GM13976 (cell line): ENCODE measurements at regions not wholly inside any gene's neighbourhood (a gene's known extent, or its start where the extent isn't known, plus 50 kb on each side); places are given as distances from the start of the nearest gene placed in this dataset.

Experiments used
- DNase-seq: peaks from one replicate; pipeline ENCODE4 v3.0.0; 2012; ENCODE audit warnings: low spot score
- CTCF ChIP-seq: IDR thresholded peaks from 2 replicates; pipeline ENCODE4 v1.5.1; 2012; ENCODE audit warnings: borderline replicate concordance, mild to moderate bottlenecking; ENCODE audit not compliant: insufficient read depth; ENCODE audit errors: extremely low read depth, missing control alignments, control extremely low read depth
- in situ Hi-C: fragments of 300-500 bp; cut with MboI; formaldehyde crosslinking; loops from one replicate; pipeline ENCODE4 v1.12.0; 2022; ENCODE audit warnings: low sequenced_read_pairs, mixed read lengths, inconsistent platforms; ENCODE audit not compliant: unreplicated experiment

DNA sequence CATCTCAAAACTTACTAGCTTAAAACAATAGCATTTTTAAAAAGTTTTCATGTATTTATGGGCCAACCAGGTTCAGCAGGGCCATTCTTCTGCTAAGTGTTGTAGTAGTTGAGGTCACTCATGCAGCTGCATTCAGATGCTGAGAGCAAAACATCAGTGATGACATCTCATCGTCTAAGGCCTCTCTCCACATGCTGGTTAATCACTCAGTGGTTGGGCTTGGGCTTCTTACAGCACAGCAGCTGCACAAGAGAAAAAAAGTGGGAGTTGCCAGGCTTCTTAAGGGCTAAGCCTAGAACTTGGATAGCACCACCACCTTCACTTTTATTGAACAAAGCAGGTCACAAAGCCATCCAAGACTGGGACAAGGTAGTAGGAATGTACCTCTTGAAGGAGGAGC is 190.3 kb downstream of the IRS1 start:
- DNase-seq, result no peak
- TF ChIP-seq CTCF, result no peak

GRCh38 chr2:226608451-226608850 is 191.2 kb downstream of the IRS1 start:
- in situ Hi-C loops, result no loop called here
- no peak for TF ChIP-seq CTCF
- no peak for DNase-seq

More for the DNA sequence above, 190.3 kb downstream of the IRS1 start:
- in situ Hi-C loops, result no loop called here

DNA sequence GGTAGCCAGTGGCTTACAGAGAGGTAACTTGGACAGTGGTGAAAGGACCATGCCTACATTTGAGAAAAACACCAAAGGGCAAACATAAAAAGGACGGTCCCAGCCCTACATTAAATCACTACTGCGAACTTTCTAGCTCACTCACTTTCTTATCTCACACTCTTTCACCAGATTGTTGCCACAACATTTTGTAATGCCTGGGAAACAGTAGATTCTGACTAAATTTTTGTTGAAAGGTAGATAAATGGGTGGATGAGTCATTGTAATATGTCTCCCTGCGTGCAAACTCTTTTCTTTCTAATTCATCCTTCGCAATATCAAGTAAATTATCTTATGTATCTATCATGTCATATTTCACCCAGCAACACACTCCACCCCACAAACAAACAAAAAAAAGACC is 192.2 kb downstream of the IRS1 start:
- no peak for TF ChIP-seq CTCF

GRCh38 chr2:226605642-226606041 is 194.0 kb downstream of the IRS1 start:
- in situ Hi-C loops, result no loop called here
- DNase-seq, result no peak
- TF ChIP-seq CTCF, result no peak

More for the DNA sequence above, 192.2 kb downstream of the IRS1 start:
- in situ Hi-C loops, result no loop called here
- DNase-seq, result no peak

GRCh38 chr2:226603606-226604005 is 196.0 kb downstream of the IRS1 start:
- in situ Hi-C loops, result no loop called here
- no peak for TF ChIP-seq CTCF
- DNase-seq, result no peak

DNA sequence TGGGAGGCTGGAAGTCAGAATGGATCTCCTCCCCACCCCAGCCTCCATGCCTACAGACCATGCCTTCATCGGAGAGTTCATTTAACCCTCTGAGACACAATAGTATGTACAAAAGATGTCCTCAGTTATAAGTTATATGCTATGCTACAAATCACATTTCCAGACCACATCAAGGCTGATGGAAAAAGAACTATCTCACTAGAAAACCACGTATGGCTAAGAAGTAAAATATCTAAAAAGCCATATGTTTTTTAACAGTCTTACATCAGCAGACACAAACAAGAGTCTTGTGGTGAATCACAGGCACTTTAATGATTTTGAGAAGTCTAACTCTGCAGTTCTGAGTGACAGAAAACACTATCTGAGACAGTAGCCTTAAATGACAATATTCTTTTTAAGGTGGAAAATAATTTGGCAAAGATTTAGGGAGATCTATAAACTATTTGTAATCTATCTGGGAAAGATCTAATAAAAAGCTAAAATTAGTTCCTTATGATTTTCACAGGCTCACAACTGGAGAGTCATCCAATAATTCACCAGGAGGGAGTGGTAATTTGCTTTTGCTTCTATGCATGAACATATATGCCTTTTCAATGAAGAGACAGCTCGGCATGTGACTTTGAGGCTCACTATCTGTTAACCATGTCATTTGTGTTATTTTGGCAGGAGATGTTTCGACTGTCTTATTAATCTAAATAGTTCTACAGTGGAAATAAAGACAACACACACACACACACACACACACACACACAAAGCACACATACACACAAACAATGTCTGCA is 197.5 kb downstream of the IRS1 start:
- no peak for TF ChIP-seq CTCF
- in situ Hi-C loops, result no loop called here
- no peak for DNase-seq
